ENCODE measurements at regions not wholly inside any gene's neighbourhood (a gene's known extent, or its start where the extent isn't known, plus 50 kb on each side); places are given as distances from the start of the nearest gene placed in this dataset.

GRCh38 chr4:29852537-29852936, 867.6 kb upstream of the PCDH7 start:
- TF ChIP-seq ZNF26 (tag by site-specific recombination; IDR thresholded peaks at IDR 0.05) (no peak), ZNF223 (tag by site-specific recombination; IDR thresholded peaks at IDR 0.05) (no peak), PBX3 (CRISPR knock-in tag; IDR thresholded peaks at IDR 0.05) (no peak), PRDM4 (tag by site-specific recombination; IDR thresholded peaks at IDR 0.05) (no peak), REST (tag by site-specific recombination; IDR thresholded peaks at IDR 0.05) (no peak)
- TF ChIP-seq, protein P1, sequence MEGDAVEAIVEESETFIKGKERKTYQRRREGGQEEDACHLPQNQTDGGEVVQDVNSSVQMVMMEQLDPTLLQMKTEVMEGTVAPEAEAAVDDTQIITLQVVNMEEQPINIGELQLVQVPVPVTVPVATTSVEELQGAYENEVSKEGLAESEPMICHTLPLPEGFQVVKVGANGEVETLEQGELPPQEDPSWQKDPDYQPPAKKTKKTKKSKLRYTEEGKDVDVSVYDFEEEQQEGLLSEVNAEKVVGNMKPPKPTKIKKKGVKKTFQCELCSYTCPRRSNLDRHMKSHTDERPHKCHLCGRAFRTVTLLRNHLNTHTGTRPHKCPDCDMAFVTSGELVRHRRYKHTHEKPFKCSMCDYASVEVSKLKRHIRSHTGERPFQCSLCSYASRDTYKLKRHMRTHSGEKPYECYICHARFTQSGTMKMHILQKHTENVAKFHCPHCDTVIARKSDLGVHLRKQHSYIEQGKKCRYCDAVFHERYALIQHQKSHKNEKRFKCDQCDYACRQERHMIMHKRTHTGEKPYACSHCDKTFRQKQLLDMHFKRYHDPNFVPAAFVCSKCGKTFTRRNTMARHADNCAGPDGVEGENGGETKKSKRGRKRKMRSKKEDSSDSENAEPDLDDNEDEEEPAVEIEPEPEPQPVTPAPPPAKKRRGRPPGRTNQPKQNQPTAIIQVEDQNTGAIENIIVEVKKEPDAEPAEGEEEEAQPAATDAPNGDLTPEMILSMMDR (tag by site-specific recombination; IDR thresholded peaks at IDR 0.05), result no peak
- TF ChIP-seq, protein P2, sequence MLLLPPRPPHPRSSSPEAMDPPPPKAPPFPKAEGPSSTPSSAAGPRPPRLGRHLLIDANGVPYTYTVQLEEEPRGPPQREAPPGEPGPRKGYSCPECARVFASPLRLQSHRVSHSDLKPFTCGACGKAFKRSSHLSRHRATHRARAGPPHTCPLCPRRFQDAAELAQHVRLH (tag by site-specific recombination; IDR thresholded peaks at IDR 0.05), result no peak
